ENCODE measurements at regions not wholly inside any gene's neighbourhood (a gene's known extent, or its start where the extent isn't known, plus 50 kb on each side); places are given as distances from the start of the nearest gene placed in this dataset.
"Not testable (repeated sequence)": the region's sequence is repeated elsewhere in the genome, so short reads cannot be mapped to it uniquely, and the experiment has no call there.

DNA sequence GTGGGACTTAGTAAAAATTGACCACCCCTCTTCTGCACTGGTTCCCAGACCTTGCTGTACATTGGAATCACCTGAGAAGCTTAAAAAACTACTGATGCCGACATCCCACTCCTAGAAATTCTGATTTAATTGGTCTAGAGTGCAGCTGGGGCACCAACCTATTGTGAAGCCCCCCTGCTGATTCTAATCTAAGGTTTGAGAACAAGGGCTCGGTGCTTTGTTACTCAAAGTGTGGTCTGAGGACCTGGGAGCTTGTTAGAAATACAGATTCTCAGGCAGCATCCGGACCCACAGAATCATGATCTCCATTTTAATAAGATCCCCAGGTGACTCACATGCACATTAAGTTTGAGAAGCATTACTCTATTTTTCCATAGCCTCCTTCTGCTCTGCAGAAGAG is 57.8 kb upstream of the LPAR1 start:
- Histone ChIP-seq H3K9me3 (no peaks in the 10 kb centered on the region), H3K27ac (no peak overlapping the region), H3K36me3 (no peaks in the 10 kb centered on the region), H3K4me1 (no peaks in the 10 kb centered on the region), H3K27me3 (no peaks in the 10 kb centered on the region), H3K4me3 (no peak overlapping the region)
- intact Hi-C loops (cut with DNase I; ENCODE audit: low total_unique reads) = no loop called here
- in situ Hi-C loops (cut with MboI; ENCODE audit: low pct_ligation_motif_present in 1 of 4, low pct_unique_long_range_greater_than_20kb in 1 of 4, low sequenced_read_pairs in 3 of 4) = no loop called here
- no peak for DNase-seq
- TF ChIP-seq POLR2A (IDR thresholded peaks at IDR 0.05) (no peak), EP300 (IDR thresholded peaks at IDR 0.05; ENCODE audit: low read depth) (no peak), POLR2AphosphoS5 (IDR thresholded peaks at IDR 0.05) (no peak)
- TF ChIP-seq, protein P1, sequence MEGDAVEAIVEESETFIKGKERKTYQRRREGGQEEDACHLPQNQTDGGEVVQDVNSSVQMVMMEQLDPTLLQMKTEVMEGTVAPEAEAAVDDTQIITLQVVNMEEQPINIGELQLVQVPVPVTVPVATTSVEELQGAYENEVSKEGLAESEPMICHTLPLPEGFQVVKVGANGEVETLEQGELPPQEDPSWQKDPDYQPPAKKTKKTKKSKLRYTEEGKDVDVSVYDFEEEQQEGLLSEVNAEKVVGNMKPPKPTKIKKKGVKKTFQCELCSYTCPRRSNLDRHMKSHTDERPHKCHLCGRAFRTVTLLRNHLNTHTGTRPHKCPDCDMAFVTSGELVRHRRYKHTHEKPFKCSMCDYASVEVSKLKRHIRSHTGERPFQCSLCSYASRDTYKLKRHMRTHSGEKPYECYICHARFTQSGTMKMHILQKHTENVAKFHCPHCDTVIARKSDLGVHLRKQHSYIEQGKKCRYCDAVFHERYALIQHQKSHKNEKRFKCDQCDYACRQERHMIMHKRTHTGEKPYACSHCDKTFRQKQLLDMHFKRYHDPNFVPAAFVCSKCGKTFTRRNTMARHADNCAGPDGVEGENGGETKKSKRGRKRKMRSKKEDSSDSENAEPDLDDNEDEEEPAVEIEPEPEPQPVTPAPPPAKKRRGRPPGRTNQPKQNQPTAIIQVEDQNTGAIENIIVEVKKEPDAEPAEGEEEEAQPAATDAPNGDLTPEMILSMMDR (IDR thresholded peaks at IDR 0.05) = no peak
- 72% methylated on average over 3 of the region's 3 CpGs; no CpG with 5 or more reads in 1 of the 2 donors for WGBS, 2 donors (ENCODE audit: low coverage in 1 of 2)

DNA sequence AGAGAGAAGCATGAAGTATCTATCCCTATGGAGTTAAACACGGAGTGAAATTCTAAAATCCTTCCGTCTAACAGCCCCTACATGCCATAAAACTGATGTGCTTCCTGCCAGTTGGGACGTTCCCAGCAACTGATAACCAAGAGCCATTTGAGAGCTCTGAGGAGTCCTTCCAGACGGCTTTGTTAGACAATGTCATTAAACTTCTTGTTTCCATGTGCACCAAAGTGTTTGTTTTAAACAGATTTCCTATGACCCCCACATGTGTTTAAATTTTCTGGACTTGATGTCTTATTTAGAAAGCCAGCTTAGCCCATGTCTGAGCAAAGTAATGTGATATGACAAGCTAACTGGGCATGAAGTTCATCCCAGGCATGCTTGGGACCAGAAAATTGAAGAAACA is 57.2 kb upstream of the LPAR1 start:
- intact Hi-C loops (cut with DNase I; ENCODE audit: low total_unique reads) = no loop called here

DNA sequence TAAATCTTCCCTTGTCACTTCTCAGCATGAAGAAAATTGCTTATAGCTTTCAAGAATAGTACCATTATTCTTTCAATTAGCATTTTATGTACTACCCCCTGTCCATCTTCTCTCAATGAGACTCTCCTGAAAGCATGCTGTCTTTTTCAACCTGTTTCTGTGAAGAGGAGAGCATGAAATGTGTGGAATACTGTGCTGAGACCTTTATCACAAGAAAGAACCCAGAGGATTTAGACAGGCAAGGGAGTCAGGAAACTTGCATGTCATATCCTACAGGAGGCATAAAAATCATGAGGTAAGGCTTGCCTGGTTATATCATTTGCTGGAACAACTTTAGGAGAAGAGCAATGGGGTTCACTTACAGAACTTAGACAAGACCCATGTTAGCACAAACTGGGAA is 56.7 kb upstream of the LPAR1 start:
- DNase-seq = no peak
- in situ Hi-C loops (cut with MboI; ENCODE audit: low pct_ligation_motif_present in 1 of 4, low pct_unique_long_range_greater_than_20kb in 1 of 4, low sequenced_read_pairs in 3 of 4) (no loop called here), intact Hi-C loops (cut with DNase I; ENCODE audit: low total_unique reads) (no loop called here)
- Histone ChIP-seq H3K27ac (peak overlapping the region; percentile 27 to 43 (median 38)), H3K4me3 (no peak overlapping the region), H3K9me3 (no peaks in the 10 kb centered on the region), H3K36me3 (no peaks in the 10 kb centered on the region), H3K27me3 (no peaks in the 10 kb centered on the region), H3K4me1 (no peaks in the 10 kb centered on the region)
- TF ChIP-seq, protein P1 (IDR thresholded peaks at IDR 0.05) = no peak
- TF ChIP-seq EP300 (IDR thresholded peaks at IDR 0.05; ENCODE audit: low read depth) = no peak
- no peak for TF ChIP-seq POLR2A (IDR thresholded peaks at IDR 0.05)
- TF ChIP-seq POLR2AphosphoS5 (IDR thresholded peaks at IDR 0.05) = no peak

More for the DNA sequence above, 57.2 kb upstream of the LPAR1 start:
- TF ChIP-seq, protein P1 (IDR thresholded peaks at IDR 0.05) = no peak
- TF ChIP-seq EP300 (IDR thresholded peaks at IDR 0.05; ENCODE audit: low read depth) (no peak), POLR2A (IDR thresholded peaks at IDR 0.05) (no peak), POLR2AphosphoS5 (IDR thresholded peaks at IDR 0.05) (no peak)
- Histone ChIP-seq H3K4me1 (no peaks in the 10 kb centered on the region), H3K9me3 (no peaks in the 10 kb centered on the region), H3K36me3 (no peaks in the 10 kb centered on the region), H3K4me3 (no peak overlapping the region), H3K27ac (peak overlapping the region in 2 of 4 donors; percentile 14 to 43), H3K27me3 (no peaks in the 10 kb centered on the region)
- in situ Hi-C loops (cut with MboI; ENCODE audit: low pct_ligation_motif_present in 1 of 4, low pct_unique_long_range_greater_than_20kb in 1 of 4, low sequenced_read_pairs in 3 of 4) = no loop called here
- 32% methylated on average over 4 of the region's 4 CpGs; no CpG with 5 or more reads in 1 of the 2 donors for WGBS, 2 donors (ENCODE audit: low coverage in 1 of 2)
- no peak for DNase-seq

- Histone ChIP-seq H3K27me3 (no peaks in the 10 kb centered on the region), H3K4me3 (no peak overlapping the region), H3K36me3 (no peaks in the 10 kb centered on the region), H3K9me3 (no peaks in the 10 kb centered on the region), H3K27ac (peak overlapping the region; percentile 27 to 43 (median 40)), H3K4me1 (no peaks in the 10 kb centered on the region)
- TF ChIP-seq, protein P1 (IDR thresholded peaks at IDR 0.05) = no peak
- no peak for TF ChIP-seq EP300 (IDR thresholded peaks at IDR 0.05; ENCODE audit: low read depth)
- no peak for TF ChIP-seq POLR2A (IDR thresholded peaks at IDR 0.05)
- TF ChIP-seq POLR2AphosphoS5 (IDR thresholded peaks at IDR 0.05) = no peak
- DNase-seq = peak; percentile 15
- WGBS, 2 donors (ENCODE audit: low coverage in 1 of 2) = 32% methylated on average over 2 of the region's 2 CpGs
- in situ Hi-C loops (cut with MboI; ENCODE audit: low pct_ligation_motif_present in 1 of 4, low pct_unique_long_range_greater_than_20kb in 1 of 4, low sequenced_read_pairs in 3 of 4) = no loop called here
- intact Hi-C loops (cut with DNase I; ENCODE audit: low total_unique reads) = no loop called here
These were observed 56.2 kb upstream of the LPAR1 start for GRCh38 chr9:111094433-111094924.

- DNase-seq; H3K27ac ChIP-seq; H3K4me1 ChIP-seq; H3K27me3 ChIP-seq; intact Hi-C loops (cut with DNase I; ENCODE audit: low total_unique reads); H3K36me3 ChIP-seq; H3K9me3 ChIP-seq; H3K4me3 ChIP-seq; in situ Hi-C loops (cut with MboI; ENCODE audit: low pct_ligation_motif_present in 1 of 4, low pct_unique_long_range_greater_than_20kb in 1 of 4, low sequenced_read_pairs in 3 of 4): not testable (repeated sequence)
- WGBS, 2 donors (ENCODE audit: low coverage in 1 of 2) = 80 to 100% methylated on average over 1 of the region's 1 CpG
These were observed 53.9 kb upstream of the LPAR1 start for GRCh38 chr9:111092167-111092566.

Measured in transverse colon (tissue), 4 donors.